GM23338 (cell line): ENCODE measurements at regions not wholly inside any gene's neighbourhood (a gene's known extent, or its start where the extent isn't known, plus 50 kb on each side); places are given as distances from the start of the nearest gene placed in this dataset.

Experiments
- ATAC-seq: fragments of 200-7000 bp; cut with Tn5 transposase; 3 replicates; pipeline ENCODE4 v1.9.1; 2020
- DNase-seq: peaks from one replicate; pipeline ENCODE4 v3.0.0-alpha.2; 2015; ENCODE audit warnings: low spot score
- H2AFZ ChIP-seq: fragments of 200-600 bp; sonication (generic); 2 replicates; pipeline ENCODE4 v1.8.0; 2016; ENCODE audit warnings: antibody characterized with exemption, mild to moderate bottlenecking, moderate library complexity
- H3F3A ChIP-seq: fragments of 200-600 bp; sonication (generic); replicated peaks from 2 replicates; pipeline ENCODE4 v1.8.0; 2017; ENCODE audit warnings: antibody characterized with exemption, mixed run types, low read depth
- H3K27ac ChIP-seq: fragments of 200-600 bp; sonication (generic); 2 replicates; pipeline ENCODE4 v1.6.1; 2016; ENCODE audit warnings: low read depth
- H3K27me3 ChIP-seq: fragments of 200-600 bp; sonication (generic); 2 replicates; pipeline ENCODE4 v1.8.0; 2016; ENCODE audit warnings: mild to moderate bottlenecking, mixed run types, moderate library complexity; ENCODE audit not compliant: insufficient read depth
- H3K36me3 ChIP-seq: fragments of 200-600 bp; sonication (generic); 2 replicates; pipeline ENCODE4 v1.8.0; 2016; ENCODE audit warnings: mild to moderate bottlenecking; ENCODE audit not compliant: insufficient read depth
- H3K4me1 ChIP-seq: fragments of 200-600 bp; sonication (generic); 2 replicates; pipeline ENCODE4 v1.8.0; 2016; ENCODE audit warnings: mild to moderate bottlenecking, moderate library complexity; ENCODE audit not compliant: insufficient read depth
- H3K4me2 ChIP-seq: fragments of 200-600 bp; sonication (generic); 2 replicates; pipeline ENCODE4 v1.7.1; 2017; ENCODE audit warnings: mixed run types
- H3K4me3 ChIP-seq: fragments of 200-600 bp; sonication (generic); 2 replicates; pipeline ENCODE4 v1.6.1; 2016; ENCODE audit warnings: mixed run types
- H3K79me2 ChIP-seq: fragments of 200-600 bp; sonication (generic); replicated peaks from 2 replicates; pipeline ENCODE4 v1.8.0; 2017; ENCODE audit warnings: mild to moderate bottlenecking; ENCODE audit not compliant: insufficient read depth
- H3K9me2 ChIP-seq: fragments of 200-600 bp; sonication (generic); 2 replicates; pipeline ENCODE4 v1.8.0; 2017; ENCODE audit not compliant: insufficient read depth
- H4K20me1 ChIP-seq: fragments of 200-600 bp; sonication (generic); replicated peaks from 2 replicates; pipeline ENCODE4 v1.8.0; 2017; ENCODE audit warnings: mild to moderate bottlenecking; ENCODE audit not compliant: insufficient read depth
- H3K27ac Mint-ChIP-seq: 2 replicates; pipeline ENCODE4 v1.8.0; 2020; ENCODE audit warnings: inconsistent platforms, mild to moderate bottlenecking, moderate library complexity, mixed read lengths
- H3K27me3 Mint-ChIP-seq: 3 replicates; pipeline ENCODE4 v1.8.0; 2022; ENCODE audit warnings: low read depth, mild to moderate bottlenecking, moderate library complexity, mixed read lengths, inconsistent platforms; ENCODE audit not compliant: insufficient read depth, poor library complexity
- H3K36me3 Mint-ChIP-seq: 3 replicates; pipeline ENCODE4 v1.8.0; 2021; ENCODE audit warnings: low read depth, mild to moderate bottlenecking, inconsistent platforms, moderate library complexity, mixed read lengths
- H3K4me1 Mint-ChIP-seq: 3 replicates; pipeline ENCODE4 v1.8.0; 2020; ENCODE audit warnings: mild to moderate bottlenecking, inconsistent platforms, mixed read lengths
- H3K4me3 Mint-ChIP-seq: 3 replicates; pipeline ENCODE4 v1.8.0; 2021; ENCODE audit warnings: moderate library complexity, mild to moderate bottlenecking, inconsistent platforms, mixed read lengths
- H3K9me3 Mint-ChIP-seq: 3 replicates; pipeline ENCODE4 v1.8.0; 2020; ENCODE audit warnings: moderate library complexity, mild to moderate bottlenecking, inconsistent platforms, mixed read lengths
- CTCF ChIP-seq, 2 experiments: fragments of 200-600 bp in 1 of 2; sonication (generic) in 1 of 2; conservative IDR thresholded peaks; 2 replicates each; pipeline versions ENCODE4 v1.5.1 to v1.6.1; 2016 to 2017; ENCODE audit warnings: antibody characterized with exemption in 2 of 2, low read depth in 2 of 2, mild to moderate bottlenecking in 2 of 2, moderate library complexity in 1 of 2
- ETS1 ChIP-seq: IDR thresholded peaks from 2 replicates; pipeline ENCODE4 v1.6.1; 2016; ENCODE audit warnings: antibody characterized with exemption
- EZH2 ChIP-seq: fragments of 200-600 bp; sonication (generic); IDR thresholded peaks from one replicate; pipeline ENCODE4 v1.8.0; 2017; ENCODE audit warnings: antibody characterized with exemption, mild to moderate bottlenecking, low read depth; ENCODE audit not compliant: unreplicated experiment
- JUNB ChIP-seq: IDR thresholded peaks from one replicate; pipeline ENCODE4 v1.6.1; 2016; ENCODE audit warnings: antibody characterized with exemption; ENCODE audit not compliant: unreplicated experiment
- NANOG ChIP-seq: IDR thresholded peaks from 2 replicates; pipeline ENCODE4 v1.6.1; 2016; ENCODE audit warnings: antibody characterized with exemption, borderline replicate concordance
- POLR2AphosphoS5 ChIP-seq: IDR thresholded peaks from 2 replicates; pipeline ENCODE4 v1.6.1; 2016; ENCODE audit warnings: antibody characterized with exemption, low read depth
- STAT1 ChIP-seq: IDR thresholded peaks from one replicate; pipeline ENCODE4 v1.6.1; 2016; ENCODE audit warnings: antibody characterized with exemption; ENCODE audit not compliant: unreplicated experiment
- ZNF114 ChIP-seq: fragments of 250-450 bp; sonication (Bioruptor Pico); IDR thresholded peaks from 2 replicates; pipeline ENCODE4 v1.5.0; 2020; ENCODE audit warnings: mild to moderate bottlenecking, moderate library complexity
- ZNF331 ChIP-seq: fragments of 250-450 bp; sonication (Bioruptor Pico); IDR thresholded peaks from 2 replicates; pipeline ENCODE4 v1.5.0; 2020; ENCODE audit warnings: low read depth, mild to moderate bottlenecking, moderate library complexity

- Mint-ChIP-seq H3K36me3 (peaks cover 6% of the 10 kb centered on the region; the same call in 2 of the 3 replicates), H3K9me3 (peaks cover 6% of the 10 kb centered on the region; the same call in 1 of the 3 replicates), H3K4me3 (no peak overlapping the region), H3K27ac (no peak overlapping the region), H3K27me3 (peaks cover 1% of the 10 kb centered on the region), H3K4me1 (peaks cover 9% of the 10 kb centered on the region; the same call in 2 of the 3 replicates)
- Histone ChIP-seq H3K79me2 (no peaks in the 10 kb centered on the region), H3K4me1 (peaks cover 7% of the 10 kb centered on the region), H4K20me1 (no peaks in the 10 kb centered on the region), H3K36me3 (no peaks in the 10 kb centered on the region), H3K4me2 (no peak overlapping the region), H3K27me3 (no peaks in the 10 kb centered on the region), H3K4me3 (no peak overlapping the region), H3K27ac (no peak overlapping the region), H3F3A (no peaks in the 10 kb centered on the region), H2AFZ (no peak overlapping the region), H3K9me2 (no peaks in the 10 kb centered on the region)
- DNase-seq, result peak; percentile 42
- TF ChIP-seq ETS1, result no peak
- peak; percentile 53 to 54 for TF ChIP-seq CTCF (conservative IDR thresholded peaks at IDR 0.05; ENCODE audit: low read depth in 2 of 2)
- no peak for TF ChIP-seq POLR2AphosphoS5
- TF ChIP-seq NANOG, result no peak
- TF ChIP-seq ZNF331, result no peak
- ATAC-seq, result no peak
Observed at GRCh38 chr2:35199298-35199697, 1156.3 kb upstream of the CRIM1 start.

GRCh38 chr2:35185861-35186412, 1169.6 kb upstream of the CRIM1 start:
- H3K9me2 ChIP-seq, result no peaks in the 10 kb centered on the region
- no peak overlapping the region for H3K4me2 ChIP-seq
- Mint-ChIP-seq H3K36me3 (no peaks in the 10 kb centered on the region), H3K9me3 (no peaks in the 10 kb centered on the region), H3K27me3 (no peaks in the 10 kb centered on the region), H3K4me3 (no peak overlapping the region), H3K27ac (no peak overlapping the region), H3K4me1 (no peaks in the 10 kb centered on the region)
- ATAC-seq, result no peak
- H3K4me1 ChIP-seq, result no peaks in the 10 kb centered on the region
- no peaks in the 10 kb centered on the region for H3F3A ChIP-seq
- no peak for DNase-seq
- H3K4me3 ChIP-seq, result no peak overlapping the region
- H3K79me2 ChIP-seq, result no peaks in the 10 kb centered on the region
- H3K36me3 ChIP-seq, result no peaks in the 10 kb centered on the region
- H4K20me1 ChIP-seq, result no peaks in the 10 kb centered on the region
- H3K27ac ChIP-seq, result no peak overlapping the region
- no peak overlapping the region for H2AFZ ChIP-seq
- no peaks in the 10 kb centered on the region for H3K27me3 ChIP-seq
- TF ChIP-seq ETS1, result no peak
- TF ChIP-seq JUNB, result no peak
- TF ChIP-seq STAT1, result no peak
- no peak for TF ChIP-seq ZNF114 (CRISPR knock-in tag)
- no peak for TF ChIP-seq POLR2AphosphoS5
- TF ChIP-seq EZH2, result no peak
- no peak for TF ChIP-seq CTCF (conservative IDR thresholded peaks at IDR 0.05; ENCODE audit: low read depth in 2 of 2)
- TF ChIP-seq ZNF331, result no peak
